ENCODE measurements at regions not wholly inside any gene's neighbourhood (a gene's known extent, or its start where the extent isn't known, plus 50 kb on each side); places are given as distances from the start of the nearest gene placed in this dataset.
A peak's percentile ranks its signal among the peaks of the same experiment; 100 is the strongest.

DNA sequence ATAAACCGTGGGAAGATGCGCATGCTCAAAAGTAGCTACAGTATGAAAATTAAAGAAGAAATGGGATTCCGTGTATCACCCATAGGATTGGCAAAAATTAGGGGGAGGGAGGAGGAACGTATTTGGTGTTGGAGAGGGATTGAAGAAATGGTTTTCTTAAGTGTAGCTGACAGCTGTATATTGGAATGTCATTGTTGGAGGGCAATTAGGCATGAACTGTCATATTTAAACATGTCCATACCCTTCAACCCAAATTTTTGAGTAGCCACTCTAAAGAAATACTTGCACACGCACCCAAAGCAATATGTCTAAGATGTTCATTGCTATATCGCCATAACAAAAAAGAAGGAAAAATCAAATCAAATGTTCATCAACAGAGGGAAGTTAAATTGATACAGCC, 144.7 kb downstream of the TLE3 start:
- no peak for DNase-seq (ENCODE audit: low spot score)

GRCh38 chr15:69953816-69954215, 143.9 kb downstream of the TLE3 start:
- DNase-seq (ENCODE audit: low spot score) = no peak

DNA sequence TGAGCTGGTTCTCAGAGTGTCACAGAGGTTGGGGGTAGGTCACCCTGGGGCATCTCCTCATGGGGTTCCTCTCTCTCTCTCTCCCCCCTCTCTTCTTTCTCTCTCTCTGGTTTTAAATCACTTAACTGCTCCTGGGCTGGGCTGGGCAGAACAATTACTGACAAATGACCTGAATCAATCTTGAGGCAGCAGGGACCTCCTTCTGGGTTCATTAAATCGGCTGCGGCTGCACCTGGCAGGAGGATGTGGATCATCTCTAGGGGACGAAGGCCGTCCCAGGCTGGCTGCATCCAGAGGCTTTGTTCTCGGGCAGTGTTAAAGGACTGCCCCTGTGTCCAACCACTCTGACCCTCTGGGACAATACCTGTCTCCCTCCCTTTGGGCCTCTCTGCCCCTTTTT, 143.1 kb downstream of the TLE3 start:
- no peak for DNase-seq (ENCODE audit: low spot score)

DNA sequence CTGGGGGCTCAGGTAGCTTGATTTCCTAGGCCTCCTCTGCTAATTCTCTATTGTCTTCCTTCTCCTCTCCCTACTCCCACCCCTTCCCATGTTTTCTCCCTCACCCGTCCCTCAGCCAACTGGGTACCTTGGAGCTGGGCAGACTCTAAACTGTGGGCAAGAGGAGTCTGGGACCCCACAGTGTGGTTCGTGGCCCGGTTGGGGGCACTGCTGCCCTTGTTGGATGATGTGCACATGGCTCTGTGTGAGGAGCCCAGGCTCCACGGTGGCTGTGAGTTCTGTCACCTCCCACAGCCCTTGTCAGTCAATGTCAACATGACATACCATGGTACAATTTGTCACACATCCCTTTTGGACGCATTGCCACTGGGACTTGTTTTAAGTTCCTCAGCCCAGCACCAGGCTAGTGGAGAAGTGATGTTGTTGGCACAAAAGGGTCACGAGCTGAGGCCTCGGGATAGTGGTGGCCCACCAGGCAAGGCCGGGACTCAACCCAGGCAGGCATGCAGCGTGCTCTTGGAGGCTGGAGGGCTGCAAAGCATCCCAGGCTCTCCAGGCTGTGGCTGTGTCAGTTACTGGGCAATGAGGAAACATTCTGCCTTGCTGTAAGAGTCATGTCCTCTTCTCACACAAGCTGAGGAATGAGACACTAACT, 142.3 kb downstream of the TLE3 start:
- no peak for DNase-seq (ENCODE audit: low spot score)

GRCh38 chr15:69956417-69956816, 141.3 kb downstream of the TLE3 start:
- no peak for DNase-seq (ENCODE audit: low spot score)

DNA sequence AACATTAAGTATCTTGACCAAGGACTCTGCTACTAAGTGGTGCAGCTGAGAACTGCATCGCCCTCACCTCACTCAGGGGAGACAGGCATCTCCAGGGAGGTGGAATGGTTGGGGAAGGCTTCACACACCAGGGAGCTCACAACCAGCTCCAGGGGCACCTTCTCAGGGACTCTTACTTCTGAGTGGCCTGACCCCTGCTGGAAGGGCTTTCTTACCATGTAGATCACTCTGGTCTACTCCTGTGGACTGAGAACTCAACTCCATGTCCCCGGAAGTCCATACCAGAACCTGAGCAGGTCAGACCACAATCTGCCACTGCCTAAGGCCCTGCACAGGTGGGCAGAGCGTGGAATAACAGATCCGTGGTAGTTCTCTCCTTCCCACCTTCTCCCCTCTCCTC, 140.5 kb downstream of the TLE3 start:
- peak; percentile 11 for DNase-seq (ENCODE audit: low spot score)

- DNase-seq (ENCODE audit: low spot score) = peak; percentile 28
Observed at GRCh38 chr15:69958496-69959084, 139.1 kb downstream of the TLE3 start.

GRCh38 chr15:69962561-69962960, 135.2 kb downstream of the TLE3 start:
- no peak for DNase-seq (ENCODE audit: low spot score)

DNA sequence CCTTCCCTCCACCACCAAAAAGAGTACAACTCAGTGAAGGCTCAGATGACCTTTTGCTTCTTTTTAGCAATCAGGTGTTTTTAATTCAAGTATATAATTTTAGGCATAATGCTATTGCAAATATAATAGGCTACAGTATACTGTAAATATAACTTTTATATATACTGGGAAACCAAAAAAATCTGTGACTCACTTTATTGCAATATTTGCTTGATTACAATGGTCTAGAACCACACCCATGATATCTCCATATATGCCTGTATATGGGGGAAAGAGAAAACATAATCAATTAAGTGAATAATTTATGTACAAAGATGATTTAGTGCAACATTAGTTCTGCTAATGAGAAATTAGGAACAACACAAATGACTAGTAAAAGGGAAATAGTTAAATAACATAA, 134.3 kb downstream of the TLE3 start:
- no peak for DNase-seq (ENCODE audit: low spot score)

DNA sequence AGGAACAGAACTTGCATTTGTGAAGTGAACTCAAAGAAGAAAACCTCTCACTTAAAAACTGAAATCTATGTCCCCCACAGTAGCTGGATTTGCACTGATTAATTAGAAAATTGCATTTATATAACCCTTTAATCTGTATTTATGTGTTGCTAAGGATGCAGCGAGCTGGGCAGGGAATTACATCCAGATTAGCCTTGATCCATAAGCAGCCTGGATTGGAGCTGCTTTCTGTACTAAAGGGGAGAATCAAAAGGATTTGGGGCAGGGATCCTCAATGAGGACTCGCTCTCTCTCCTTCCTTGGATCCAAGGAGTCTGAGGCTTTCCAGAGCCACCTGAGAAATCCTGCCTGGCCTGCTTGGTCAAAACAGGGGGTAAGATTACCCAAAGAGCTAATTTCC, 125.9 kb downstream of the TLE3 start:
- no peak for DNase-seq (ENCODE audit: low spot score)

GRCh38 chr15:69972436-69972835, 125.3 kb downstream of the TLE3 start:
- no peak for DNase-seq (ENCODE audit: low spot score)

- peak; percentile 91 for DNase-seq (ENCODE audit: low spot score)
Observed at GRCh38 chr15:69973102-69973714, 124.5 kb downstream of the TLE3 start.

DNA sequence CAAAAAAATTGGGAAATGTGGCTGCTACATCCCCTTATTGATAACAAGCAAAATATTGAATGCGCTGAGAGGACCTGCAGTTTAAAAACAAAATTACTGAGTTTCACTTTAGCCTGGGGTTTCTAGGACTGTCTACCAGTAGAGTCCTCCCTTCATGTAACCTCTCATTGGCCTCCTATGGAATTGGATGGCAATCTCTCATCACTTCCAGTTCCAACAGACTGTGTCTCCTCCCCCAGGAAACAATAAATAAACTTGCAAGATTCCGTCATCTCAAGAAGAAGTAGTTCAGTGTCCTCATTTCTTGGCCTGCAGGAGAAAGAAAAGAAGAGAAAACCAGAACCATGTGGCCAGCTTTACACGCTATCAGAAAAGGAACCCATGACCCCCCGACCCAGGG, 123.8 kb downstream of the TLE3 start:
- no peak for DNase-seq (ENCODE audit: low spot score)

GRCh38 chr15:69974321-69974720, 123.4 kb downstream of the TLE3 start:
- DNase-seq (ENCODE audit: low spot score) = no peak

- DNase-seq (ENCODE audit: low spot score) = peak; percentile 30
Observed at GRCh38 chr15:69976366-69976994, 121.2 kb downstream of the TLE3 start.

GRCh38 chr15:69978603-69979002, 119.1 kb downstream of the TLE3 start:
- DNase-seq (ENCODE audit: low spot score) = no peak

DNA sequence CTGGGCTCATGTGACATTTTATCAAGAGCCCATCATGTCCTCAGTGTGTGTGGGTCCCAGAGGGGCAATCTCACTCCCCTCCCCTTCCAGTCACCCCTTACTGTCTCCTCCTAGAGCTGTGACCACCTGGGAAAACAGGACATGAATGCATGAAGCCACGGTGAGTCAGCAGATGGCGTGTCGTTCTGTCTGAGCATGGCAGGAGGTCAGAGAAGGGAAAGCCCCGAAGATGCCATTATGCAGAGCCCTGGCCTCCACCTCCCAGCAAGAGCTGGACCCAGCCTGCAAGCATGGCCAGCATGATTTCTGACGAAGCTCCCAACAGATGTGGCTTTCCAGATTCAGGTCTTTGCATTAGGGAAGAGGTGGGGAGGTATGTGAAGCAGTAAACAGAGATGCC, 118.5 kb downstream of the TLE3 start:
- DNase-seq (ENCODE audit: low spot score) = peak; percentile 62

- no peak for DNase-seq (ENCODE audit: low spot score)
Observed at GRCh38 chr15:69979783-69980182, 117.9 kb downstream of the TLE3 start.

- DNase-seq (ENCODE audit: low spot score) = no peak
Observed at GRCh38 chr15:69980341-69981059, 117.2 kb downstream of the TLE3 start.

GRCh38 chr15:69982037-69982436, 115.7 kb downstream of the TLE3 start:
- DNase-seq (ENCODE audit: low spot score) = no peak

GRCh38 chr15:69983696-69984265, 113.9 kb downstream of the TLE3 start:
- DNase-seq (ENCODE audit: low spot score) = peak; percentile 61

Data from SW480 (cell line).